Transverse colon (tissue), 4 donors: ENCODE measurements at regions not wholly inside any gene's neighbourhood (a gene's known extent, or its start where the extent isn't known, plus 50 kb on each side); places are given as distances from the start of the nearest gene placed in this dataset.
A peak's percentile ranks its signal among the peaks of the same experiment; 100 is the strongest.

Experiments
- DNase-seq: peaks from one replicate; pipeline ENCODE4 v3.0.0-alpha.2; 2019
- H3K27ac ChIP-seq, 4 donors: fragments of 200-600 bp; sonication (generic); 2 replicates each; pipeline ENCODE4 v1.5.1; 2016 to 2018; ENCODE audit warnings: inconsistent platforms in 4 of 4
- H3K27me3 ChIP-seq: fragments of 200-600 bp; sonication (generic); 2 replicates; pipeline ENCODE4 v1.5.1; 2017; ENCODE audit warnings: inconsistent platforms
- H3K36me3 ChIP-seq, 4 donors: fragments of 200-600 bp; sonication (generic); 2 replicates each; pipeline ENCODE4 v1.5.1; 2017 to 2019; ENCODE audit warnings: inconsistent platforms in 4 of 4
- H3K4me1 ChIP-seq, 4 donors: fragments of 200-600 bp; sonication (generic); 2 replicates each; pipeline ENCODE4 v1.5.1; 2017 to 2020; ENCODE audit warnings: inconsistent platforms in 4 of 4
- H3K4me3 ChIP-seq, 4 donors: fragments of 200-600 bp; sonication (generic); 1 replicate in 1 of 4; 2 replicates in 3 of 4; pipeline versions ENCODE4 v1.5.1 to v1.6.1; 2017 to 2019; ENCODE audit warnings: inconsistent platforms in 4 of 4
- H3K9me3 ChIP-seq, 2 donors: fragments of 200-600 bp; sonication (generic); 2 replicates each; pipeline ENCODE4 v1.5.1; 2017 to 2019; ENCODE audit warnings: inconsistent platforms in 2 of 2
- CTCF ChIP-seq, 5 experiments: fragments of 200-600 bp in 3 of 5; fragments of 450-650 bp in 2 of 5; sonication (generic) in 3 of 5; IDR thresholded peaks; 1 replicate in 2 of 5; 2 replicates in 3 of 5; pipeline ENCODE4 v1.5.1; 2016 to 2017; ENCODE audit warnings: antibody characterized with exemption in 5 of 5, inconsistent platforms in 3 of 5, mild to moderate bottlenecking in 2 of 5, moderate library complexity in 1 of 5
- EP300 ChIP-seq: sonication (generic); formaldehyde crosslinking; IDR thresholded peaks from one replicate; pipeline ENCODE4 v1.6.1; 2017; ENCODE audit warnings: antibody characterized with exemption, low read depth
- POLR2A ChIP-seq: fragments of 450-650 bp; IDR thresholded peaks from one replicate; pipeline ENCODE4 v1.6.1; 2016; ENCODE audit warnings: antibody characterized with exemption, mild to moderate bottlenecking, moderate library complexity
- POLR2AphosphoS5 ChIP-seq, 3 donors: sonication (generic); formaldehyde crosslinking; IDR thresholded peaks; one replicate each; pipeline ENCODE4 v1.6.1; 2016; ENCODE audit warnings: antibody characterized with exemption in 3 of 3
- WGBS, 2 donors: methylation state at CpG; one replicate each; pipeline ENCODE4 v1.1.5; 2018; ENCODE audit warnings: low coverage in 1 of 2; 5-methylcytosine and 5-hydroxymethylcytosine counted together
- in situ Hi-C, 4 donors: fragments of 200-750 bp; cut with MboI; loops; one replicate each; pipeline versions ENCODE4 v1.15.0 to v1.15.1; 2017; ENCODE audit warnings: low sequenced_read_pairs in 3 of 4, low pct_ligation_motif_present in 1 of 4, low pct_unique_long_range_greater_than_20kb in 1 of 4
- intact Hi-C: fragments of 100-400 bp; cut with DNase I; formaldehyde crosslinking; loops from one replicate; pipeline ENCODE4 v1.15.1; 2023; ENCODE audit warnings: low total_unique reads

DNA sequence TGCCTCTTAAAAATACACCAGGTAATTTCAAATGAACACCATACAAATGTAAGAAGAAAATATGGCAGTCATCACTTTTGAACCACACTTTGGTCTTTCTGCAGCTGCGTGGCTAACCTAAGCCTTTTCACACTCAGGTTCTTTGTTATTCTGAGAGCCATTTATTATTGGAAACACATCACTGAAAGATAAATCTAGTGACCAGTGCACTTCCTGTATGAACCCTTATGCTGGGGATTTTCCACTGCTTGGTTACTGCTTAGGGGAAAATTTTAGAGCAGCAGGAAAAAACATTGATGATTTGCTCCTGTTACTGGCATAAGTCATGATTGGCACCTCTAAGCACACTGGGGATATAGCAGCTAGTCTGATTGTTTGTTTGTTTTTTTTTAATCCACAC, 58.6 kb upstream of the RANBP3L start:
- intact Hi-C loops (no loop called here), in situ Hi-C loops (no loop called here)
- 50 to 58% methylated on average over 1 of the region's 1 CpG for WGBS, 2 donors
- TF ChIP-seq POLR2A (no peak), POLR2AphosphoS5 (IDR thresholded peaks at IDR 0.05) (no peak), CTCF (IDR thresholded peaks at IDR 0.05) (no peak), EP300 (no peak)
- no peak overlapping the region for H3K4me3 ChIP-seq
- H3K36me3 ChIP-seq, result no peaks in the 10 kb centered on the region
- DNase-seq, result no peak
- H3K9me3 ChIP-seq, result no peaks in the 10 kb centered on the region
- H3K4me1 ChIP-seq, result no peaks in the 10 kb centered on the region
- no peak overlapping the region for H3K27ac ChIP-seq
- H3K27me3 ChIP-seq, result no peaks in the 10 kb centered on the region

DNA sequence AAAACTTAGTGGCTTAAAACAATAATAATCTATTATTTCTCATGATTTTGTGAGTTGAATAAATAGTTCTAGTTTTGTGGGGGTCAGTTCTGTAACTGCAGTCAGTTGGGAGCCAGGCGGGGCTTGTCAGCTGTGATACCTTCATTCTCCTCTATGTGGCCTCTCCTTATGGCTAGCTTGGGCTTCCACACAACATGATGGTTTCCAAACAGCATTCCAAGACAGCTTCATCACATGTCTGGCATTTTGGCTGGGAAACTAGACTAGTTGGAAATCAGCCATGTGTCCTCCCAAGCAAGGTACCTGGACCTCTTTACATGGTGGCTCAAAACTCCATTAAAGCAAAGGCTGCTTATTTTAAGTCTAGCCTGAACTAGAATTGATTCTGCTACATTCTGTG, 61.4 kb upstream of the RANBP3L start:
- in situ Hi-C loops, result no loop called here

GRCh38 chr5:36363744-36364143, 62.0 kb upstream of the RANBP3L start:
- TF ChIP-seq CTCF (IDR thresholded peaks at IDR 0.05) (no peak), POLR2A (no peak), EP300 (no peak), POLR2AphosphoS5 (IDR thresholded peaks at IDR 0.05) (no peak)
- H3K36me3 ChIP-seq, result no peaks in the 10 kb centered on the region
- no peak overlapping the region for H3K4me3 ChIP-seq
- 76 to 85% methylated on average over 2 of the region's 2 CpGs for WGBS, 2 donors
- peaks cover 0 to 12% (median 3%) of the 10 kb centered on the region in 4 donors for H3K4me1 ChIP-seq
- H3K27ac ChIP-seq, result peak overlapping the region in 1 of 4 donors; percentile 21
- DNase-seq, result no peak
- in situ Hi-C loops (no loop called here), intact Hi-C loops (no loop called here)
- H3K9me3 ChIP-seq, result no peaks in the 10 kb centered on the region
- H3K27me3 ChIP-seq, result no peaks in the 10 kb centered on the region

More for the DNA sequence above, 61.4 kb upstream of the RANBP3L start:
- TF ChIP-seq POLR2AphosphoS5 (IDR thresholded peaks at IDR 0.05), result no peak
- TF ChIP-seq EP300, result no peak
- TF ChIP-seq CTCF (IDR thresholded peaks at IDR 0.05), result no peak
- no peak for TF ChIP-seq POLR2A
- H3K27ac ChIP-seq, result peak overlapping the region in 1 of 4 donors; percentile 21
- H3K36me3 ChIP-seq, result no peaks in the 10 kb centered on the region
- H3K9me3 ChIP-seq, result no peaks in the 10 kb centered on the region
- H3K4me3 ChIP-seq, result no peak overlapping the region
- DNase-seq, result no peak
- peaks cover 0 to 11% (median 3%) of the 10 kb centered on the region in 4 donors for H3K4me1 ChIP-seq
- 85 to 100% methylated on average over 1 of the region's 1 CpG for WGBS, 2 donors
- intact Hi-C loops, result no loop called here
- no peaks in the 10 kb centered on the region for H3K27me3 ChIP-seq

GRCh38 chr5:36364473-36364872, 62.8 kb upstream of the RANBP3L start:
- Histone ChIP-seq H3K27ac (no peak overlapping the region), H3K27me3 (no peaks in the 10 kb centered on the region), H3K4me3 (no peak overlapping the region), H3K4me1 (peaks cover 0 to 12% (median 3%) of the 10 kb centered on the region in 4 donors), H3K36me3 (no peaks in the 10 kb centered on the region), H3K9me3 (no peaks in the 10 kb centered on the region)
- TF ChIP-seq EP300 (no peak), POLR2AphosphoS5 (IDR thresholded peaks at IDR 0.05) (no peak), POLR2A (no peak), CTCF (IDR thresholded peaks at IDR 0.05) (no peak)
- no peak for DNase-seq
- in situ Hi-C loops (no loop called here), intact Hi-C loops (no loop called here)
- WGBS, 2 donors, result 50 to 54% methylated on average over 4 of the region's 4 CpGs
